GM23338 (cell line): ENCODE measurements at regions not wholly inside any gene's neighbourhood (a gene's known extent, or its start where the extent isn't known, plus 50 kb on each side); places are given as distances from the start of the nearest gene placed in this dataset.

Source experiments
- ATAC-seq: fragments of 200-7000 bp; cut with Tn5 transposase; 3 replicates; pipeline ENCODE4 v1.9.1; 2020
- DNase-seq: peaks from one replicate; pipeline ENCODE4 v3.0.0-alpha.2; 2015; ENCODE audit warnings: low spot score
- H2AFZ ChIP-seq: fragments of 200-600 bp; sonication (generic); 2 replicates; pipeline ENCODE4 v1.8.0; 2016; ENCODE audit warnings: antibody characterized with exemption, mild to moderate bottlenecking, moderate library complexity
- H3F3A ChIP-seq: fragments of 200-600 bp; sonication (generic); replicated peaks from 2 replicates; pipeline ENCODE4 v1.8.0; 2017; ENCODE audit warnings: antibody characterized with exemption, mixed run types, low read depth
- H3K27ac ChIP-seq: fragments of 200-600 bp; sonication (generic); 2 replicates; pipeline ENCODE4 v1.6.1; 2016; ENCODE audit warnings: low read depth
- H3K27me3 ChIP-seq: fragments of 200-600 bp; sonication (generic); 2 replicates; pipeline ENCODE4 v1.8.0; 2016; ENCODE audit warnings: mild to moderate bottlenecking, mixed run types, moderate library complexity; ENCODE audit not compliant: insufficient read depth
- H3K36me3 ChIP-seq: fragments of 200-600 bp; sonication (generic); 2 replicates; pipeline ENCODE4 v1.8.0; 2016; ENCODE audit warnings: mild to moderate bottlenecking; ENCODE audit not compliant: insufficient read depth
- H3K4me1 ChIP-seq: fragments of 200-600 bp; sonication (generic); 2 replicates; pipeline ENCODE4 v1.8.0; 2016; ENCODE audit warnings: mild to moderate bottlenecking, moderate library complexity; ENCODE audit not compliant: insufficient read depth
- H3K4me2 ChIP-seq: fragments of 200-600 bp; sonication (generic); 2 replicates; pipeline ENCODE4 v1.7.1; 2017; ENCODE audit warnings: mixed run types
- H3K4me3 ChIP-seq: fragments of 200-600 bp; sonication (generic); 2 replicates; pipeline ENCODE4 v1.6.1; 2016; ENCODE audit warnings: mixed run types
- H3K79me2 ChIP-seq: fragments of 200-600 bp; sonication (generic); replicated peaks from 2 replicates; pipeline ENCODE4 v1.8.0; 2017; ENCODE audit warnings: mild to moderate bottlenecking; ENCODE audit not compliant: insufficient read depth
- H3K9me2 ChIP-seq: fragments of 200-600 bp; sonication (generic); 2 replicates; pipeline ENCODE4 v1.8.0; 2017; ENCODE audit not compliant: insufficient read depth
- H4K20me1 ChIP-seq: fragments of 200-600 bp; sonication (generic); replicated peaks from 2 replicates; pipeline ENCODE4 v1.8.0; 2017; ENCODE audit warnings: mild to moderate bottlenecking; ENCODE audit not compliant: insufficient read depth
- H3K27ac Mint-ChIP-seq: 2 replicates; pipeline ENCODE4 v1.8.0; 2020; ENCODE audit warnings: inconsistent platforms, mild to moderate bottlenecking, moderate library complexity, mixed read lengths
- H3K27me3 Mint-ChIP-seq: 3 replicates; pipeline ENCODE4 v1.8.0; 2022; ENCODE audit warnings: low read depth, mild to moderate bottlenecking, moderate library complexity, mixed read lengths, inconsistent platforms; ENCODE audit not compliant: insufficient read depth, poor library complexity
- H3K36me3 Mint-ChIP-seq: 3 replicates; pipeline ENCODE4 v1.8.0; 2021; ENCODE audit warnings: low read depth, mild to moderate bottlenecking, inconsistent platforms, moderate library complexity, mixed read lengths
- H3K4me1 Mint-ChIP-seq: 3 replicates; pipeline ENCODE4 v1.8.0; 2020; ENCODE audit warnings: mild to moderate bottlenecking, inconsistent platforms, mixed read lengths
- H3K4me3 Mint-ChIP-seq: 3 replicates; pipeline ENCODE4 v1.8.0; 2021; ENCODE audit warnings: moderate library complexity, mild to moderate bottlenecking, inconsistent platforms, mixed read lengths
- H3K9me3 Mint-ChIP-seq: 3 replicates; pipeline ENCODE4 v1.8.0; 2020; ENCODE audit warnings: moderate library complexity, mild to moderate bottlenecking, inconsistent platforms, mixed read lengths
- CREB1 ChIP-seq: fragments of 250-450 bp; sonication (Bioruptor Pico); IDR thresholded peaks from 2 replicates; pipeline ENCODE4 v1.5.0; 2020; ENCODE audit warnings: low read depth, mild to moderate bottlenecking, moderate library complexity
- EZH2 ChIP-seq: fragments of 200-600 bp; sonication (generic); IDR thresholded peaks from one replicate; pipeline ENCODE4 v1.8.0; 2017; ENCODE audit warnings: antibody characterized with exemption, mild to moderate bottlenecking, low read depth; ENCODE audit not compliant: unreplicated experiment
- EZH2phosphoT487 ChIP-seq: fragments of 200-600 bp; sonication (generic); IDR thresholded peaks from one replicate; pipeline ENCODE4 v1.8.1; 2018; ENCODE audit warnings: antibody characterized with exemption; ENCODE audit not compliant: unreplicated experiment
- JUNB ChIP-seq: IDR thresholded peaks from one replicate; pipeline ENCODE4 v1.6.1; 2016; ENCODE audit warnings: antibody characterized with exemption; ENCODE audit not compliant: unreplicated experiment
- NANOG ChIP-seq: IDR thresholded peaks from 2 replicates; pipeline ENCODE4 v1.6.1; 2016; ENCODE audit warnings: antibody characterized with exemption, borderline replicate concordance
- POLR2AphosphoS5 ChIP-seq: IDR thresholded peaks from 2 replicates; pipeline ENCODE4 v1.6.1; 2016; ENCODE audit warnings: antibody characterized with exemption, low read depth
- STAT1 ChIP-seq: IDR thresholded peaks from one replicate; pipeline ENCODE4 v1.6.1; 2016; ENCODE audit warnings: antibody characterized with exemption; ENCODE audit not compliant: unreplicated experiment
- ZNF114 ChIP-seq: fragments of 250-450 bp; sonication (Bioruptor Pico); IDR thresholded peaks from 2 replicates; pipeline ENCODE4 v1.5.0; 2020; ENCODE audit warnings: mild to moderate bottlenecking, moderate library complexity
- ZNF331 ChIP-seq: fragments of 250-450 bp; sonication (Bioruptor Pico); IDR thresholded peaks from 2 replicates; pipeline ENCODE4 v1.5.0; 2020; ENCODE audit warnings: low read depth, mild to moderate bottlenecking, moderate library complexity
- TF ChIP-seq, protein P1 (sequence below): IDR thresholded peaks from one replicate; pipeline ENCODE4 v1.6.1; 2018; ENCODE audit warnings: antibody characterized with exemption; ENCODE audit not compliant: unreplicated experiment
- TF ChIP-seq, protein P2 (sequence below): IDR thresholded peaks from 2 replicates; pipeline ENCODE4 v1.6.1; 2016; ENCODE audit warnings: antibody characterized with exemption
- TF ChIP-seq, protein P3 (sequence below), 2 experiments: fragments of 200-600 bp in 1 of 2; sonication (generic) in 1 of 2; conservative IDR thresholded peaks; 2 replicates each; pipeline versions ENCODE4 v1.5.1 to v1.6.1; 2016 to 2017; ENCODE audit warnings: antibody characterized with exemption in 2 of 2, low read depth in 2 of 2, mild to moderate bottlenecking in 2 of 2, moderate library complexity in 1 of 2
- TF ChIP-seq, protein P4 (sequence below): fragments of 250-450 bp; sonication (Bioruptor Pico); IDR thresholded peaks from 2 replicates; pipeline ENCODE4 v1.5.0; 2020; ENCODE audit warnings: mild to moderate bottlenecking, moderate library complexity

DNA sequence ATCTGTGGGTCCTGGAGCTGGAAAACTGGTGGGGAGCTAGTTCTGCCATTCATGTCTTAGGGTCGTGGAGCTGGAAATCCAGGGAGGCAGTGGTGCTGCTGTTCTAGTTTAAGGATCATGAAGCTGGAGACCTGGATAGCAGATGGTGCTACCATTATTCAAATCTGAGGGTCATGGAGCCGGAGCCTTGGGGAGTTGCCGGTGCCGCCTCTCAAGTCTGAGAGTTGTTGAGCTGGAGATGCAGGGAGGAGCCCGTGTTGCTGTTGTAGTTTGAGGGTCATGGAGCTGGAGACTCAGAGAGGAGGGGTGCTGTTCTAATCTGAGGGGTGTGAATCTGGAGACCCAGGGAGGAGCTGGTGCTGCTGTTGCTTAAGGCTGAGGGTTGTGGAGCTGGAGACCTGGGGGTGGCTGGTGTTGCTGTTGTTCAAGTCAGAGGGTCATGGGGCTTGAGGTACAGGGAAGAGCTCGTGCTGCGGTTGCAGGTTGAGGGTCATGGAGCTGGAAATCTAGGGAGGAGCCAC is 86.0 kb upstream of the ZNF479 start:
- no peak overlapping the region for H3K27ac ChIP-seq
- no peaks in the 10 kb centered on the region for H3K79me2 ChIP-seq
- H4K20me1 ChIP-seq: no peaks in the 10 kb centered on the region
- TF ChIP-seq ZNF114 (CRISPR knock-in tag): no peak
- no peak for TF ChIP-seq NANOG
- TF ChIP-seq POLR2AphosphoS5: no peak
- TF ChIP-seq, protein P1, sequence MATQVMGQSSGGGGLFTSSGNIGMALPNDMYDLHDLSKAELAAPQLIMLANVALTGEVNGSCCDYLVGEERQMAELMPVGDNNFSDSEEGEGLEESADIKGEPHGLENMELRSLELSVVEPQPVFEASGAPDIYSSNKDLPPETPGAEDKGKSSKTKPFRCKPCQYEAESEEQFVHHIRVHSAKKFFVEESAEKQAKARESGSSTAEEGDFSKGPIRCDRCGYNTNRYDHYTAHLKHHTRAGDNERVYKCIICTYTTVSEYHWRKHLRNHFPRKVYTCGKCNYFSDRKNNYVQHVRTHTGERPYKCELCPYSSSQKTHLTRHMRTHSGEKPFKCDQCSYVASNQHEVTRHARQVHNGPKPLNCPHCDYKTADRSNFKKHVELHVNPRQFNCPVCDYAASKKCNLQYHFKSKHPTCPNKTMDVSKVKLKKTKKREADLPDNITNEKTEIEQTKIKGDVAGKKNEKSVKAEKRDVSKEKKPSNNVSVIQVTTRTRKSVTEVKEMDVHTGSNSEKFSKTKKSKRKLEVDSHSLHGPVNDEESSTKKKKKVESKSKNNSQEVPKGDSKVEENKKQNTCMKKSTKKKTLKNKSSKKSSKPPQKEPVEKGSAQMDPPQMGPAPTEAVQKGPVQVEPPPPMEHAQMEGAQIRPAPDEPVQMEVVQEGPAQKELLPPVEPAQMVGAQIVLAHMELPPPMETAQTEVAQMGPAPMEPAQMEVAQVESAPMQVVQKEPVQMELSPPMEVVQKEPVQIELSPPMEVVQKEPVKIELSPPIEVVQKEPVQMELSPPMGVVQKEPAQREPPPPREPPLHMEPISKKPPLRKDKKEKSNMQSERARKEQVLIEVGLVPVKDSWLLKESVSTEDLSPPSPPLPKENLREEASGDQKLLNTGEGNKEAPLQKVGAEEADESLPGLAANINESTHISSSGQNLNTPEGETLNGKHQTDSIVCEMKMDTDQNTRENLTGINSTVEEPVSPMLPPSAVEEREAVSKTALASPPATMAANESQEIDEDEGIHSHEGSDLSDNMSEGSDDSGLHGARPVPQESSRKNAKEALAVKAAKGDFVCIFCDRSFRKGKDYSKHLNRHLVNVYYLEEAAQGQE: no peak
- TF ChIP-seq EZH2phosphoT487: no peak
- TF ChIP-seq, protein P2, sequence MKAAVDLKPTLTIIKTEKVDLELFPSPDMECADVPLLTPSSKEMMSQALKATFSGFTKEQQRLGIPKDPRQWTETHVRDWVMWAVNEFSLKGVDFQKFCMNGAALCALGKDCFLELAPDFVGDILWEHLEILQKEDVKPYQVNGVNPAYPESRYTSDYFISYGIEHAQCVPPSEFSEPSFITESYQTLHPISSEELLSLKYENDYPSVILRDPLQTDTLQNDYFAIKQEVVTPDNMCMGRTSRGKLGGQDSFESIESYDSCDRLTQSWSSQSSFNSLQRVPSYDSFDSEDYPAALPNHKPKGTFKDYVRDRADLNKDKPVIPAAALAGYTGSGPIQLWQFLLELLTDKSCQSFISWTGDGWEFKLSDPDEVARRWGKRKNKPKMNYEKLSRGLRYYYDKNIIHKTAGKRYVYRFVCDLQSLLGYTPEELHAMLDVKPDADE: no peak
- TF ChIP-seq CREB1 (CRISPR knock-in tag): no peak
- TF ChIP-seq, protein P3, sequence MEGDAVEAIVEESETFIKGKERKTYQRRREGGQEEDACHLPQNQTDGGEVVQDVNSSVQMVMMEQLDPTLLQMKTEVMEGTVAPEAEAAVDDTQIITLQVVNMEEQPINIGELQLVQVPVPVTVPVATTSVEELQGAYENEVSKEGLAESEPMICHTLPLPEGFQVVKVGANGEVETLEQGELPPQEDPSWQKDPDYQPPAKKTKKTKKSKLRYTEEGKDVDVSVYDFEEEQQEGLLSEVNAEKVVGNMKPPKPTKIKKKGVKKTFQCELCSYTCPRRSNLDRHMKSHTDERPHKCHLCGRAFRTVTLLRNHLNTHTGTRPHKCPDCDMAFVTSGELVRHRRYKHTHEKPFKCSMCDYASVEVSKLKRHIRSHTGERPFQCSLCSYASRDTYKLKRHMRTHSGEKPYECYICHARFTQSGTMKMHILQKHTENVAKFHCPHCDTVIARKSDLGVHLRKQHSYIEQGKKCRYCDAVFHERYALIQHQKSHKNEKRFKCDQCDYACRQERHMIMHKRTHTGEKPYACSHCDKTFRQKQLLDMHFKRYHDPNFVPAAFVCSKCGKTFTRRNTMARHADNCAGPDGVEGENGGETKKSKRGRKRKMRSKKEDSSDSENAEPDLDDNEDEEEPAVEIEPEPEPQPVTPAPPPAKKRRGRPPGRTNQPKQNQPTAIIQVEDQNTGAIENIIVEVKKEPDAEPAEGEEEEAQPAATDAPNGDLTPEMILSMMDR (conservative IDR thresholded peaks at IDR 0.05; ENCODE audit: low read depth in 2 of 2): no peak
- TF ChIP-seq STAT1: no peak
- TF ChIP-seq JUNB: no peak
- TF ChIP-seq, protein P4, sequence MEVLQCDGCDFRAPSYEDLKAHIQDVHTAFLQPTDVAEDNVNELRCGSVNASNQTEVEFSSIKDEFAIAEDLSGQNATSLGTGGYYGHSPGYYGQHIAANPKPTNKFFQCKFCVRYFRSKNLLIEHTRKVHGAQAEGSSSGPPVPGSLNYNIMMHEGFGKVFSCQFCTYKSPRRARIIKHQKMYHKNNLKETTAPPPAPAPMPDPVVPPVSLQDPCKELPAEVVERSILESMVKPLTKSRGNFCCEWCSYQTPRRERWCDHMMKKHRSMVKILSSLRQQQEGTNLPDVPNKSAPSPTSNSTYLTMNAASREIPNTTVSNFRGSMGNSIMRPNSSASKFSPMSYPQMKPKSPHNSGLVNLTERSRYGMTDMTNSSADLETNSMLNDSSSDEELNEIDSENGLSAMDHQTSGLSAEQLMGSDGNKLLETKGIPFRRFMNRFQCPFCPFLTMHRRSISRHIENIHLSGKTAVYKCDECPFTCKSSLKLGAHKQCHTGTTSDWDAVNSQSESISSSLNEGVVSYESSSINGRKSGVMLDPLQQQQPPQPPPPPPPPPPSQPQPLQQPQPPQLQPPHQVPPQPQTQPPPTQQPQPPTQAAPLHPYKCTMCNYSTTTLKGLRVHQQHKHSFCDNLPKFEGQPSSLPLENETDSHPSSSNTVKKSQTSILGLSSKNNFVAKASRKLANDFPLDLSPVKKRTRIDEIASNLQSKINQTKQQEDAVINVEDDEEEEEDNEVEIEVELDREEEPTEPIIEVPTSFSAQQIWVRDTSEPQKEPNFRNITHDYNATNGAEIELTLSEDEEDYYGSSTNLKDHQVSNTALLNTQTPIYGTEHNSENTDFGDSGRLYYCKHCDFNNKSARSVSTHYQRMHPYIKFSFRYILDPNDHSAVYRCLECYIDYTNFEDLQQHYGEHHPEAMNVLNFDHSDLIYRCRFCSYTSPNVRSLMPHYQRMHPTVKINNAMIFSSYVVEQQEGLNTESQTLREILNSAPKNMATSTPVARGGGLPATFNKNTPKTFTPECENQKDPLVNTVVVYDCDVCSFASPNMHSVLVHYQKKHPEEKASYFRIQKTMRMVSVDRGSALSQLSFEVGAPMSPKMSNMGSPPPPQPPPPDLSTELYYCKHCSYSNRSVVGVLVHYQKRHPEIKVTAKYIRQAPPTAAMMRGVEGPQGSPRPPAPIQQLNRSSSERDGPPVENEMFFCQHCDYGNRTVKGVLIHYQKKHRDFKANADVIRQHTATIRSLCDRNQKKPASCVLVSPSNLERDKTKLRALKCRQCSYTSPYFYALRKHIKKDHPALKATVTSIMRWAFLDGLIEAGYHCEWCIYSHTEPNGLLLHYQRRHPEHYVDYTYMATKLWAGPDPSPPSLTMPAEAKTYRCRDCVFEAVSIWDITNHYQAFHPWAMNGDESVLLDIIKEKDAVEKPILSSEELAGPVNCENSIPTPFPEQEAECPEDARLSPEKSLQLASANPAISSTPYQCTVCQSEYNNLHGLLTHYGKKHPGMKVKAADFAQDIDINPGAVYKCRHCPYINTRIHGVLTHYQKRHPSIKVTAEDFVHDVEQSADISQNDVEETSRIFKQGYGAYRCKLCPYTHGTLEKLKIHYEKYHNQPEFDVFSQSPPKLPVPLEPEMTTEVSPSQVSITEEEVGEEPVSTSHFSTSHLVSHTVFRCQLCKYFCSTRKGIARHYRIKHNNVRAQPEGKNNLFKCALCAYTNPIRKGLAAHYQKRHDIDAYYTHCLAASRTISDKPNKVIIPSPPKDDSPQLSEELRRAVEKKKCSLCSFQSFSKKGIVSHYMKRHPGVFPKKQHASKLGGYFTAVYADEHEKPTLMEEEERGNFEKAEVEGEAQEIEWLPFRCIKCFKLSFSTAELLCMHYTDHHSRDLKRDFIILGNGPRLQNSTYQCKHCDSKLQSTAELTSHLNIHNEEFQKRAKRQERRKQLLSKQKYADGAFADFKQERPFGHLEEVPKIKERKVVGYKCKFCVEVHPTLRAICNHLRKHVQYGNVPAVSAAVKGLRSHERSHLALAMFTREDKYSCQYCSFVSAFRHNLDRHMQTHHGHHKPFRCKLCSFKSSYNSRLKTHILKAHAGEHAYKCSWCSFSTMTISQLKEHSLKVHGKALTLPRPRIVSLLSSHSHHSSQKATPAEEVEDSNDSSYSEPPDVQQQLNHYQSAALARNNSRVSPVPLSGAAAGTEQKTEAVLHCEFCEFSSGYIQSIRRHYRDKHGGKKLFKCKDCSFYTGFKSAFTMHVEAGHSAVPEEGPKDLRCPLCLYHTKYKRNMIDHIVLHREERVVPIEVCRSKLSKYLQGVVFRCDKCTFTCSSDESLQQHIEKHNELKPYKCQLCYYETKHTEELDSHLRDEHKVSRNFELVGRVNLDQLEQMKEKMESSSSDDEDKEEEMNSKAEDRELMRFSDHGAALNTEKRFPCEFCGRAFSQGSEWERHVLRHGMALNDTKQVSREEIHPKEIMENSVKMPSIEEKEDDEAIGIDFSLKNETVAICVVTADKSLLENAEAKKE: no peak
- no peak for TF ChIP-seq EZH2
- TF ChIP-seq ZNF331 (CRISPR knock-in tag): no peak
- Mint-ChIP-seq H3K27ac (no peak overlapping the region), H3K9me3 (peaks cover 100% of the 10 kb centered on the region), H3K36me3 (peaks cover 88% of the 10 kb centered on the region), H3K4me3 (no peak overlapping the region), H3K4me1 (no peaks in the 10 kb centered on the region; the same call in 2 of the 3 replicates), H3K27me3 (peaks cover 27% of the 10 kb centered on the region)
- H3F3A ChIP-seq: no peaks in the 10 kb centered on the region
- H3K27me3 ChIP-seq: no peaks in the 10 kb centered on the region
- H3K4me1 ChIP-seq: no peaks in the 10 kb centered on the region
- no peak overlapping the region for H3K4me3 ChIP-seq
- no peaks in the 10 kb centered on the region for H3K9me2 ChIP-seq
- H2AFZ ChIP-seq: no peak overlapping the region
- no peak overlapping the region for H3K4me2 ChIP-seq
- ATAC-seq (no peak), DNase-seq (no peak)
- H3K36me3 ChIP-seq: no peaks in the 10 kb centered on the region
